Dedifferentiated amniotic fluid mesenchymal stem cell (primary cell): ENCODE measurements at regions not wholly inside any gene's neighbourhood (a gene's known extent, or its start where the extent isn't known, plus 50 kb on each side); places are given as distances from the start of the nearest gene placed in this dataset.

Experiments used
- DNase-seq: peaks from one replicate; pipeline ENCODE4 v3.0.0-alpha.2; 2016; ENCODE audit errors: extremely low spot score

DNA sequence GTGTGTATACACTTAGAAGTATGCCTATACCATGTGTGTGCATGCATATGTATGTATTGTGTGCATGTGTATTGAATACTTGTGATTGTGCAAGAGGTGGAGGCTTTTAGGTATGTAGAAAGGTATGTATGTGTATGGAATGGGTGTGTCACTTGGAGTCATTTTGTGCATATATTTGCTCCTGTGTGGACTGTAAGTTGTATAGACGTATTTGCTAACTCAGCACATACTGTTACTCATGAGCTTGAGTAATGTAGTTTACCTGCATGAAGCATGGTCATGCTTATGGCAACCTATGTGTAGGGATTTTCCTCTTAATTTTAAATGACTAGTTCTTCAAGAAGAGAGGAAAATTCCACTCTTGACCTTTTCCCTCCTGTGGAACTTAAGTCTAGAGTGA, 507.6 kb upstream of the LARGE1 start:
- no peak for DNase-seq

GRCh38 chr22:34429314-34429713, 509.0 kb upstream of the LARGE1 start:
- no peak for DNase-seq

GRCh38 chr22:34430386-34430785, 510.1 kb upstream of the LARGE1 start:
- no peak for DNase-seq

GRCh38 chr22:34434371-34434770, 514.1 kb upstream of the LARGE1 start:
- no peak for DNase-seq

DNA sequence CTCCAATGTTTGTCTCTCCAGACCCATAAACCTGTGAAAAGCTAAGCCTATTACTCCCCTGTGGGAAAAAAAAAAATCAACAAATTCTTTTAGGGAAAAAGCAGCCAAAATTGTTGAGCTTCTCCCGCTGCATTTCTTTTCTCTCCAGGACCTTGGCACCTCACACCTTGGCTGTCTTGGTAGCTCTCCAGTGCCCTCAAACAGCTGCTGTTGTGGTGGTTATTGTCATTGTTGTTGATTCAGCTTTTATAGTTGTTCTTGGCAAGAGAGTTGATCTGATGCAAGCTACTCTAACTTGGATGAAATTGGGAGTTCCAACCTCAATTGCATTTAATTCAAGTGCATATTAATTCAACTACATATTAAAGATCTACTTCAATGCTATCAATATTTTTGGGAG, 516.9 kb upstream of the LARGE1 start:
- no peak for DNase-seq

- DNase-seq: no peak
Observed at GRCh38 chr22:34454598-34454997, 534.3 kb upstream of the LARGE1 start.

DNA sequence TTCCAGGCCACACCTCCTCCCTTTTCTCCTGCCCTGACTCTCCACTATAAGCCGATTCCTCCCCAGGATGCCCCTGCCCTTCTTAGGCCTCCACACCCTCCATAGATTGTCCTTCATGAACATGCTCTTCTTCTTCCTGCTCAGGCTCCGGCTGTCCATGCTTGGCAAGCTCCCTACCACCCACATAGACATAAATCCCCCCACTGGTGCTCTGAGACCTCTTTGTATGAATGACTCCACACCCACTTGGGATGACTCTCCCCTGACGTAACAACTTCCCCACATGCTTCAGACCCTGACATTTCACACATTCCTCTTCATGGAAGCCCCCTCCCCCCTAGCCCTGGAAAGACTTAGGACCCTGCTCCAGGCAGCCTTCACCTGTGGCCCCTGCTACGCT, 542.5 kb upstream of the LARGE1 start:
- DNase-seq: no peak

DNA sequence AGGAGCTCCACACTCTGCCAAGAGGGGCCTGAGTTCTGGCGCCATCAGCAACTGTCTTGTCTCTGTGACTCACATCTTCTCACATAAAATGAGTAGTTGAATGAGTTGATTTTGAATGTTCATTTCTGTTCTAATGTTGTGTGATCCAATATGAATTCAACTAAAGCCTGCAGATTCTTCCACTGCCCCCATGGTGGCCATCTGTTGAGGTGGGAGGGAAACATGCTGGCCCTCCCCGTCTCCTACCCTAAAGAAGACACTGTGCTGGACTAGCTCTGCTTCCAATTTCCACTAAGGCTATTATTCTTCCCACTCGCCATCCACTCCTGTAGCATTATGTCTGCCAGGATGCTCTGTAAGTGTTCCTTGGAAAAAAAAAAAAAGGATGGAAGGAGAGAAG, 555.6 kb upstream of the LARGE1 start:
- no peak for DNase-seq

DNA sequence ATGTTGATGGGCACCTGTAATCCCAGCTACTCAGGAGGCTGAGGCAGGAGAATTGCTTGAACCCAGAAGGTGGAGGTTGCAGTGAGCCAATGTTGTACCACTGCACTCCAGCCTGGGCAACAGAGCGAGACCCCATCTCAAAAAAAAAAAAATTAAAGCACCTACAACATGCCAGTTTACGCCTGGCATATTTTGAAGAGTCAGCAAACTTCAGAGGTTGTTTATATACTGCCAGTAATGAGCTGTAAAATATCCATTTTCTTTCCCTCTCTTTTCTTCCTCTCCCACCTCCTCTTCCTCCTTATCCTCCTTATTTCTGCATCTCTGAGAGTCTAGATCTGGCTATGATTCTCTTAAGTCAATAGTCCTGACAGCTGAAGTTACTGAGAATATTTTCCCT, 556.5 kb upstream of the LARGE1 start:
- DNase-seq: no peak

GRCh38 chr22:34481090-34481489, 560.8 kb upstream of the LARGE1 start:
- no peak for DNase-seq

GRCh38 chr22:34486381-34486780, 566.1 kb upstream of the LARGE1 start:
- DNase-seq: no peak

- no peak for DNase-seq
Observed at GRCh38 chr22:34489861-34490260, 569.6 kb upstream of the LARGE1 start.

DNA sequence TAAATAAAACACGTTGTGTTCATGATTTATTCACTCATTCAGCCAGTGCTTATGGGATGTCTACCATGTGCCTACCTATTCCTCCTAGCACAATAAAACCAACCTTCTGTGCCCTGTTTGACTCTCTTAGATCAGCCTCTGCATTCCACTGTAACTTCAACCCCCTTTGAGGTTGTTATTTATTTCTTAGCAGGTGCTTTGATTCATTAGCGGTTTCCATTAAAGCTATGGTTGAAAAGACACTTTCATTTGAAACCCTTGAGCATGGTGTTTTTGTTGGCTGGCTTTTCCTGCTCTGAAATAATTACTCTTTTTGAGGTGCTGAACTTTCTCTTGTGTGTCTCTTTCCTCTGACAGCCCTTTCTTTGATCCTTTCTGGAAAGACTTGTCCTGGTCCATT, 570.6 kb upstream of the LARGE1 start:
- no peak for DNase-seq

- no peak for DNase-seq
Observed at GRCh38 chr22:34493486-34493885, 572.5 kb upstream of the ISX start.

- DNase-seq: no peak
Observed at GRCh38 chr22:34501366-34501965, 564.5 kb upstream of the ISX start.

DNA sequence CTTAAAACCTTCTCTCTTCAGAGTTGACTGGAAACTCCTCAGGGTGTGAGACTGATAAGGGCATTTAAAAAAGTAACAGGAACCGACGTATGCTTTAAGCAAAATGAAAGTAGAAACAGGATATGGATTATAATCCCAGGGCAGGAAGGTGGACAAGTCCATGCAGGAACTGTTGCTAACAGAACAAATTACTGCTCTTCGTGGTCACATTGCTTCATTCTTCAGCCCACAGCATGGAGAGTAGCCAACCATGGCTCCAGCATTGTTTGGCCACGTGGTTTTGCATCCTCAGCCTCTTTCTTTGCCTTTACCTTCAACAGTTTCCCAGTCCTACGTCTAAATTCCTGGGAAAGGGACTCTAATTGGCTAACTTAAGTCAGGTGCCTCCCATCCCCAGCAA, 563.1 kb upstream of the ISX start:
- no peak for DNase-seq

- DNase-seq: no peak
Observed at GRCh38 chr22:34508797-34509196, 557.2 kb upstream of the ISX start.

GRCh38 chr22:34526681-34527080, 539.3 kb upstream of the ISX start:
- no peak for DNase-seq

- no peak for DNase-seq
Observed at GRCh38 chr22:34534101-34534500, 531.9 kb upstream of the ISX start.

GRCh38 chr22:34567367-34567766, 498.6 kb upstream of the ISX start:
- no peak for DNase-seq

GRCh38 chr22:34570408-34570807, 495.6 kb upstream of the ISX start:
- DNase-seq: no peak

- DNase-seq: no peak
Observed at GRCh38 chr22:34579519-34579918, 486.4 kb upstream of the ISX start.

- no peak for DNase-seq
Observed at GRCh38 chr22:34587357-34588356, 478.3 kb upstream of the ISX start.
